ENCODE measurements at regions not wholly inside any gene's neighbourhood (a gene's known extent, or its start where the extent isn't known, plus 50 kb on each side); places are given as distances from the start of the nearest gene placed in this dataset.

GRCh38 chr2:158893474-158893873, 75.0 kb upstream of the TANC1 start:
- Mint-ChIP-seq H3K4me1 (ENCODE audit: low read depth) (peaks cover 13% of the 10 kb centered on the region), H3K9me3 (no peaks in the 10 kb centered on the region), H3K36me3 (ENCODE audit: low read depth) (no peaks in the 10 kb centered on the region), H3K27me3 (peaks cover 5% of the 10 kb centered on the region), H3K4me3 (no peak overlapping the region), H3K27ac (no peak overlapping the region)
- DNase-seq, result no peak

DNA sequence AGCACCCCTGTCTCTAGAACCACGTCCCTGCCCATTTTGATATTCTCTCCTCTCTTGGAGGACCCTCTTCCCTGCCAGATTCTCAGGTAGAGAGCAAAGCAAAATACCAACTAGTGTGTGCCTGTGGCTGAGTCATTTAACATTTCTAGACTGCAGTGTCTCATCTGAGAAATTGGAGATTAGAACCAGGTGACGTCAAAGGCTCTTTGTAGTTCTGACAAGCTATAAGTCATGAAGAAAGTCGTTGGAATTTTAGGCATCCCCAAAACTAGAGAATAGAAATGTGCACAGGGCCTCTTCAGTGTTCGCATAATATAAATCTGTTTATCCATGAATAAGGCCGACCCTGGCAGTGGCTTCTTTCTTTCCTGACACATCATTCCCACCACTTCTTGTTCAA, 74.4 kb upstream of the TANC1 start:
- Mint-ChIP-seq H3K4me1 (ENCODE audit: low read depth) (peaks cover 8% of the 10 kb centered on the region), H3K4me3 (no peak overlapping the region), H3K36me3 (ENCODE audit: low read depth) (no peaks in the 10 kb centered on the region), H3K9me3 (no peaks in the 10 kb centered on the region), H3K27ac (no peak overlapping the region), H3K27me3 (peaks cover 5% of the 10 kb centered on the region)
- no peak for DNase-seq

DNA sequence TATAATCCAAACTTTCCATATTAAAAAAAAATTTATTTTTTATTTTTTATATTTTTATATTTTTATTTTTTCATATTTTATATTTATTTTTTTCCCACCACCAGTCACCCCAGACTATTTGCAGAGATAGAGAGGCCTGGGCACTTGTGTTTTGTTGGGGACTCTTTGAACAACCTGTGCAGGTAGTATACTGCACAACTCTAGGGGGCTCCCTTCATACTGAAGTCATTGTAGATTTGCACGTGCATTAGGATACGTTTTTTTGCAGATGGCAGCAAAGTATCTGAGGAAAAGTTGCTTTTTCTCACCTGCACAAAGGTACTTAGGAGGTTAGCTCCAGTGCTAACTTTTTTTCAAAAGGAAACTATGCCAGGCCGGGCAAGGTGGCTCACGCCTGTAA, 73.9 kb upstream of the TANC1 start:
- H3K27ac Mint-ChIP-seq, result no peak overlapping the region
- H3K4me1 Mint-ChIP-seq (ENCODE audit: low read depth), result peaks cover 3% of the 10 kb centered on the region
- no peak for DNase-seq
- H3K9me3 Mint-ChIP-seq, result no peaks in the 10 kb centered on the region
- H3K4me3 Mint-ChIP-seq, result no peak overlapping the region
- peaks cover 5% of the 10 kb centered on the region for H3K27me3 Mint-ChIP-seq
- no peaks in the 10 kb centered on the region for H3K36me3 Mint-ChIP-seq (ENCODE audit: low read depth)

DNA sequence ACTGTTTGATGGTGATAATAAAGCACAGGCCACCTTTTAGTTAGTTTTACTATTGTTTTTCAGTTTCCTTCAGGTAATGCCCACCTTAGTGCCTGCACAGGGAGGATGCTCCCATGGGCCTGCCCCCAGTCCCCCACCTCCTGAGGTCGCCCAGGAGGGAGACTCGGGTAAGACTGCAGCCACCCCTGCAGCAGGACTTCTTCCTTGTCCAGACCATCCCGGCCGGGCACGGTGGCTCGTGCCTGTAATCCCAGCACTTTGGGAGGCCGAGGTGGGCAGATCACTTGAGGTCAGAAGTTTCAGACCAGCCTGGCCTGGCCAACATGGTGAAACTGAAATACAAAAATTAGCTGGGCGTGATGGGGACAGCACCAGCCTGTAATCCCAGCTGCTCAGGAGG, 68.1 kb upstream of the TANC1 start:
- H3K36me3 Mint-ChIP-seq (ENCODE audit: low read depth), result no peaks in the 10 kb centered on the region
- H3K27ac Mint-ChIP-seq, result no peak overlapping the region
- no peaks in the 10 kb centered on the region for H3K27me3 Mint-ChIP-seq
- no peaks in the 10 kb centered on the region for H3K9me3 Mint-ChIP-seq
- DNase-seq, result no peak
- H3K4me3 Mint-ChIP-seq, result no peak overlapping the region
- H3K4me1 Mint-ChIP-seq (ENCODE audit: low read depth), result no peaks in the 10 kb centered on the region

GRCh38 chr2:158902005-158902398, 66.4 kb upstream of the TANC1 start:
- H3K4me1 Mint-ChIP-seq (ENCODE audit: low read depth), result no peaks in the 10 kb centered on the region
- H3K27me3 Mint-ChIP-seq, result no peaks in the 10 kb centered on the region
- no peak overlapping the region for H3K27ac Mint-ChIP-seq
- no peaks in the 10 kb centered on the region for H3K36me3 Mint-ChIP-seq (ENCODE audit: low read depth)
- H3K9me3 Mint-ChIP-seq, result no peaks in the 10 kb centered on the region
- H3K4me3 Mint-ChIP-seq, result no peak overlapping the region
- DNase-seq, result no peak

GRCh38 chr2:158903711-158904405, 64.6 kb upstream of the TANC1 start:
- no peaks in the 10 kb centered on the region for H3K27me3 Mint-ChIP-seq
- no peaks in the 10 kb centered on the region for H3K4me1 Mint-ChIP-seq (ENCODE audit: low read depth)
- H3K4me3 Mint-ChIP-seq, result no peak overlapping the region
- H3K36me3 Mint-ChIP-seq (ENCODE audit: low read depth), result no peaks in the 10 kb centered on the region
- H3K9me3 Mint-ChIP-seq, result no peaks in the 10 kb centered on the region
- no peak overlapping the region for H3K27ac Mint-ChIP-seq
- no peak for DNase-seq

DNA sequence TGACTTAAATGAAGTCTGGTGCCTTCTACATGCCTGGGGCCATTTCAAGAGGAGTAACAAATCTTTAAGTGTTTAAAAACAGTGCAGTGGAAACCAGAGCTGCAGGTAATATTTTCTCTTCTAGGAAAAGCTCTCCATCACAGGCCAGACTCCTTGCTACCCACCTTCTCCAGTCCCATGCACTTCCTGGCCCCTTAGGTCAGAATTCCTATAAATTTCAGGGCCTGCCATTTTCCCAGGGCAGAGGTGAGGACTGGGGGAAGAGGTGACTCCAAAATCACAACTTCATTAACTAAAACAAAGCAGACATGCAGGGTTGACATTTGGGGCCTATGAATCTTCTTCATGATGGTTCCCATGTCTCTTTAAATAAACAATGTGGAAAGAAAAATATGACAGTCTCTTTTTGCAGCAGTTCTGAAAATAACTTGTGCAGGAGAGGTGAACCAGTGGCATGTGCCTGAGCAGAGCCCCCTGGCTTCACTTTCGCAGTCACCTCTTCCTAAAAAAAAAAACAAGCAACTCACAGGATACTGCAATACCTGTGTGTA, 63.7 kb upstream of the TANC1 start:
- H3K27ac Mint-ChIP-seq, result no peak overlapping the region
- H3K4me1 Mint-ChIP-seq (ENCODE audit: low read depth), result no peaks in the 10 kb centered on the region
- no peaks in the 10 kb centered on the region for H3K36me3 Mint-ChIP-seq (ENCODE audit: low read depth)
- DNase-seq, result no peak
- no peaks in the 10 kb centered on the region for H3K27me3 Mint-ChIP-seq
- H3K4me3 Mint-ChIP-seq, result no peak overlapping the region
- H3K9me3 Mint-ChIP-seq, result no peaks in the 10 kb centered on the region

DNA sequence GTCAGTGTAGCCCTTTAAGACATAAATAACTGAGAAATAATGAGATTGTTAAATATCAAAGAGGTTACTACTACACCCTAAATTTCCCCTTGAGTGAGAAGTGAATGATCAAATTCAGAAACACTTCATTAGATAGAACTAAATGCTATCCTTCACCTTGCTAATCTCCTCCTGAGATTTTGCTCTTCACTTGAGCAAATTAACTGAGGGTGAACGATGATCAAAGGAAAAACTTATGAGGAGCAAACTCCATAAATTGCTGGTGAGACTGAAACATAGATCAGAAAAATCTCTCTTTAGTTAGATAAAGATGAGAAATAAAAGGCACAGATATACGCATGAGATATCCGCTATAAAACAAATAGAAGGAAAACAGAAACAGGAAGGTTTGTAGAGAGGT, 63.1 kb upstream of the TANC1 start:
- no peaks in the 10 kb centered on the region for H3K9me3 Mint-ChIP-seq
- H3K27ac Mint-ChIP-seq, result no peak overlapping the region
- DNase-seq, result no peak
- H3K4me3 Mint-ChIP-seq, result no peak overlapping the region
- H3K36me3 Mint-ChIP-seq (ENCODE audit: low read depth), result no peaks in the 10 kb centered on the region
- no peaks in the 10 kb centered on the region for H3K27me3 Mint-ChIP-seq
- no peaks in the 10 kb centered on the region for H3K4me1 Mint-ChIP-seq (ENCODE audit: low read depth)

- Mint-ChIP-seq H3K4me3 (no peak overlapping the region), H3K9me3 (no peaks in the 10 kb centered on the region), H3K36me3 (ENCODE audit: low read depth) (no peaks in the 10 kb centered on the region), H3K27ac (no peak overlapping the region), H3K27me3 (no peaks in the 10 kb centered on the region), H3K4me1 (ENCODE audit: low read depth) (no peaks in the 10 kb centered on the region)
- DNase-seq, result no peak
Measured at GRCh38 chr2:158905784-158906183, 62.7 kb upstream of the TANC1 start.

DNA sequence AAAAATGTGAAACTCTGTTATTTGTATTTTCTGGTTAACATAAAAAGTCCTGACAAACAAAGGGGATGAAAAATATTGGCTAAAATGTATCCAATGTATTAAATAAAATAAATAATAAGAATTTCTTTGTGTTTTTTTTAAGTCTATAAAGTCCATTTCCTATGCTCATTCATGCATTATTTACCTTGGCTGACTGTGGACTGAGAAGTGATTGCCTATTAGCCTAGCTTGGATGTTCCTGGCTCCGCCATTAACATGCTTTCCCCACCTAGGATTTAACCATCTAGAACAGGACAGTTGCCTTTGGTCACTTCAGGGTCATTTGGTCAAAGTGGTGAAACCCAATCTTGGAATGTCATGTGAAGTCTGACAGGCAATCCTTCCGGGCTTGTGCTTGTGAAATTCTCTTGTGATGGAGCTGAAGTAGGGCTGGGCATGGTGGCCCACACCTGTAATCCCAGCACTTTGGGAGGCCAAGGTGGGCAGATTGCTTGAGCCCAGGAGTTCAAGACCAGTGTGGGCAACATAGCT, 60.4 kb upstream of the TANC1 start:
- no peaks in the 10 kb centered on the region for H3K4me1 Mint-ChIP-seq (ENCODE audit: low read depth)
- H3K4me3 Mint-ChIP-seq, result no peak overlapping the region
- no peak for DNase-seq
- H3K36me3 Mint-ChIP-seq (ENCODE audit: low read depth), result no peaks in the 10 kb centered on the region
- no peak overlapping the region for H3K27ac Mint-ChIP-seq
- no peaks in the 10 kb centered on the region for H3K27me3 Mint-ChIP-seq
- H3K9me3 Mint-ChIP-seq, result no peaks in the 10 kb centered on the region

GRCh38 chr2:158912112-158912511, 56.3 kb upstream of the TANC1 start:
- Mint-ChIP-seq H3K9me3 (no peaks in the 10 kb centered on the region), H3K27me3 (no peaks in the 10 kb centered on the region), H3K4me3 (no peak overlapping the region), H3K27ac (no peak overlapping the region), H3K36me3 (ENCODE audit: low read depth) (no peaks in the 10 kb centered on the region), H3K4me1 (ENCODE audit: low read depth) (no peaks in the 10 kb centered on the region)
- DNase-seq, result no peak

DNA sequence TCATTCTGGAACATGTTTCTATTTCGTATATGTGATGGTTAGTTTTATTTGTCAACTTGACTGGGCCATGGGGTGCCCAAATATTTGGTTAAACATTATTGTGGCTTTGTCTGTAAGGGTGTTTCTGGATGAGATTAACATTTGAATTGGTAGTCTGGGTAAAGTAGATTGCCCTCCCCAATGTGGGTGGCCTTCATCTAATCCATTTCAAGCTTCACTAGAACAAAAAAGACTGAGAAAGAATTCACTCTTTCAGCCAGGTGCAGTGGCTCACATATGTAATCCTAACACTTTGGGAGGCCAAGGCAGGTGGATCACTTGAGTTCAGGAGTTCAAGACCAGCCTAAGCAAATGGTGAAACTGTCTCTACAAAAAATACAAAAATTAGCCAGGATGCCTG, 55.7 kb upstream of the TANC1 start:
- H3K9me3 Mint-ChIP-seq, result no peaks in the 10 kb centered on the region
- no peaks in the 10 kb centered on the region for H3K4me1 Mint-ChIP-seq (ENCODE audit: low read depth)
- H3K4me3 Mint-ChIP-seq, result no peak overlapping the region
- no peak overlapping the region for H3K27ac Mint-ChIP-seq
- no peaks in the 10 kb centered on the region for H3K27me3 Mint-ChIP-seq
- no peak for DNase-seq
- no peaks in the 10 kb centered on the region for H3K36me3 Mint-ChIP-seq (ENCODE audit: low read depth)

DNA sequence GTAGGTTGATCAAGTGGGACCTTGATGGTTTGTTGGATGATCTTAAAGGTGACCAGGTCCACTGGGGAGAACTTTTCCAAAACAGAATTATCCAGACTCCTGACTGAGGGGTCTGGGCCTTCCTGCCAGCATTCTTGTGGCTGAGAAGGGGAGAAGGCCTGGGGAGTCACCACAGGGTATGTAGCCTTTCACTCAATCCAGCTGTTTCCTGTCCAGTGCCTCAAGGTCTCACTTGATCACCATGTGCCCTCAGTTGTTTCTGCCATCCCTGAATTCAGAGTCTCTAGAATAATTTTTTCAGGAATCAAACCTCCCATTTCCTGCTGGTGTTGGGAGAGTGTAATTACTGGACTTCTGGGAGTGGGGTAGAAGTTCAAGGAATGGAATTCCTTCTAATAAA, 54.4 kb upstream of the TANC1 start:
- no peak overlapping the region for H3K27ac Mint-ChIP-seq
- H3K27me3 Mint-ChIP-seq, result no peaks in the 10 kb centered on the region
- no peak overlapping the region for H3K4me3 Mint-ChIP-seq
- no peak for DNase-seq
- H3K36me3 Mint-ChIP-seq (ENCODE audit: low read depth), result no peaks in the 10 kb centered on the region
- H3K9me3 Mint-ChIP-seq, result no peaks in the 10 kb centered on the region
- no peaks in the 10 kb centered on the region for H3K4me1 Mint-ChIP-seq (ENCODE audit: low read depth)

DNA sequence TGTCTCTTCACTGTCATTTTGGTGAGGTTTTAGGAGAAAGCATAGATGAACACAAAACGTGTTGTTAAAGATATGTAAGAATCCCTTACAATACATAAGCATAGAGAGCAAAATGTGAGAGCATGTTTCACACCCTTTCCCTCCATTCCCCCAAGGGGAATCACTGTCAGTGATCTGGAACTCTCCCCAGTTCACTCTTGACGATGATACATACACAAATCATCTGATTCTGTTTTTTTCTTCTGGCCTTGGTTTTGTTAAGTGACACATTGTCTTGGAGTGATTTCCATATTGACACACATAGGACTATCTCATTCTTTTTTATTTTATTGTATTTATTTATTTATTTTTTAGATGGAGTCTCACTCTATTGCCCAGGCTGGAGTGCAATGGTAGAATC, 53.7 kb upstream of the TANC1 start:
- no peaks in the 10 kb centered on the region for H3K9me3 Mint-ChIP-seq
- no peak overlapping the region for H3K27ac Mint-ChIP-seq
- no peak overlapping the region for H3K4me3 Mint-ChIP-seq
- DNase-seq, result no peak
- no peaks in the 10 kb centered on the region for H3K4me1 Mint-ChIP-seq (ENCODE audit: low read depth)
- no peaks in the 10 kb centered on the region for H3K27me3 Mint-ChIP-seq
- H3K36me3 Mint-ChIP-seq (ENCODE audit: low read depth), result no peaks in the 10 kb centered on the region

GRCh38 chr2:158917121-158917520, 51.3 kb upstream of the TANC1 start:
- H3K4me3 Mint-ChIP-seq, result no peak overlapping the region
- no peaks in the 10 kb centered on the region for H3K4me1 Mint-ChIP-seq (ENCODE audit: low read depth)

DNA sequence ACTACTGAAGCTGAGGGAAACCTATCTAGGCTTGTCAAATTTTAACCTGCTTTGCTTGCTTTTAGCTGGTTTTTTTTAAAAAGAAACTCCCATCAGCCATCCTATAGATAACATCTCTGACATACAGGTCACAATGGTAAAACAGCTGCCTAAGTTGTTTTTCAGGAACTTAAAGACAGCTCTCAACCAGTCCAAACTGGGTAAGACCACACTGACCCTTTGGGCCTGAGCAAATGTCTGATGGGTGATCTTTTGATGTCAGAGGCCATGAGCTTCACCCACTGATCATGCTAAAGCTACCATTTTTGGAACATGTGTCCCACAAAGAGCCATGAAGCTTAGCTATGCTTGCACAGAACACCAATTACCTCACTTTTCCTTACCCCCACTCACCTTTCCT, 50.0 kb upstream of the TANC1 start:
- Mint-ChIP-seq H3K9me3 (no peaks in the 10 kb centered on the region), H3K4me3 (no peak overlapping the region), H3K27me3 (peaks cover 5% of the 10 kb centered on the region), H3K4me1 (ENCODE audit: low read depth) (no peaks in the 10 kb centered on the region), H3K27ac (no peak overlapping the region), H3K36me3 (ENCODE audit: low read depth) (no peaks in the 10 kb centered on the region)
- DNase-seq, result no peak

More at GRCh38 chr2:158917121-158917520, 51.3 kb upstream of the TANC1 start:
- Mint-ChIP-seq H3K9me3 (no peaks in the 10 kb centered on the region), H3K36me3 (ENCODE audit: low read depth) (no peaks in the 10 kb centered on the region), H3K27me3 (no peaks in the 10 kb centered on the region), H3K27ac (no peak overlapping the region)
- no peak for DNase-seq
